ENCODE measurements at regions not wholly inside any gene's neighbourhood (a gene's known extent, or its start where the extent isn't known, plus 50 kb on each side); places are given as distances from the start of the nearest gene placed in this dataset.

DNA sequence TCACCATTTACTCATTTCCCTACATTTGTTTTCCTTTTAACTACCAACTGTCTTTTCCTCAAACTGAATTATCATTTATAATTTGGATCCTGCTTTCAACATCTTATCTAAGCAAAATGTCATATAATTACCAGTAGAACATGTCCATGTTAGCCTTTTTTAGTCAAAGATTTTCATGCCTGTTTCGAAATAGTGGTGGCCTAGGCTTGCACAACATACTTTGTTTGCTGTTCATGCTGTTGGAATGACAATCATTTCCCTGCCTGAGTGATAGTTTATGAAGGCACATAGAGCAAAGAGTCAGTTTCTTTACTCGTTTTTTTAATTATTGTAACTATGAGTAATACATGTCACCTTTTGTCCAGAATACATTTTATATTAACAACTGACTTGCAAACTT lies 144.3 kb upstream of the ANO3 start:
- TF ChIP-seq, protein P1, sequence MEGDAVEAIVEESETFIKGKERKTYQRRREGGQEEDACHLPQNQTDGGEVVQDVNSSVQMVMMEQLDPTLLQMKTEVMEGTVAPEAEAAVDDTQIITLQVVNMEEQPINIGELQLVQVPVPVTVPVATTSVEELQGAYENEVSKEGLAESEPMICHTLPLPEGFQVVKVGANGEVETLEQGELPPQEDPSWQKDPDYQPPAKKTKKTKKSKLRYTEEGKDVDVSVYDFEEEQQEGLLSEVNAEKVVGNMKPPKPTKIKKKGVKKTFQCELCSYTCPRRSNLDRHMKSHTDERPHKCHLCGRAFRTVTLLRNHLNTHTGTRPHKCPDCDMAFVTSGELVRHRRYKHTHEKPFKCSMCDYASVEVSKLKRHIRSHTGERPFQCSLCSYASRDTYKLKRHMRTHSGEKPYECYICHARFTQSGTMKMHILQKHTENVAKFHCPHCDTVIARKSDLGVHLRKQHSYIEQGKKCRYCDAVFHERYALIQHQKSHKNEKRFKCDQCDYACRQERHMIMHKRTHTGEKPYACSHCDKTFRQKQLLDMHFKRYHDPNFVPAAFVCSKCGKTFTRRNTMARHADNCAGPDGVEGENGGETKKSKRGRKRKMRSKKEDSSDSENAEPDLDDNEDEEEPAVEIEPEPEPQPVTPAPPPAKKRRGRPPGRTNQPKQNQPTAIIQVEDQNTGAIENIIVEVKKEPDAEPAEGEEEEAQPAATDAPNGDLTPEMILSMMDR (IDR thresholded peaks at IDR 0.05; ENCODE audit: insufficient read depth, low read length): no peak
- TF ChIP-seq GABPA (IDR thresholded peaks at IDR 0.05; ENCODE audit: low read depth) (no peak), POLR2AphosphoS5 (IDR thresholded peaks at IDR 0.05; ENCODE audit: low read depth) (no peak)
- TF ChIP-seq, protein P2, sequence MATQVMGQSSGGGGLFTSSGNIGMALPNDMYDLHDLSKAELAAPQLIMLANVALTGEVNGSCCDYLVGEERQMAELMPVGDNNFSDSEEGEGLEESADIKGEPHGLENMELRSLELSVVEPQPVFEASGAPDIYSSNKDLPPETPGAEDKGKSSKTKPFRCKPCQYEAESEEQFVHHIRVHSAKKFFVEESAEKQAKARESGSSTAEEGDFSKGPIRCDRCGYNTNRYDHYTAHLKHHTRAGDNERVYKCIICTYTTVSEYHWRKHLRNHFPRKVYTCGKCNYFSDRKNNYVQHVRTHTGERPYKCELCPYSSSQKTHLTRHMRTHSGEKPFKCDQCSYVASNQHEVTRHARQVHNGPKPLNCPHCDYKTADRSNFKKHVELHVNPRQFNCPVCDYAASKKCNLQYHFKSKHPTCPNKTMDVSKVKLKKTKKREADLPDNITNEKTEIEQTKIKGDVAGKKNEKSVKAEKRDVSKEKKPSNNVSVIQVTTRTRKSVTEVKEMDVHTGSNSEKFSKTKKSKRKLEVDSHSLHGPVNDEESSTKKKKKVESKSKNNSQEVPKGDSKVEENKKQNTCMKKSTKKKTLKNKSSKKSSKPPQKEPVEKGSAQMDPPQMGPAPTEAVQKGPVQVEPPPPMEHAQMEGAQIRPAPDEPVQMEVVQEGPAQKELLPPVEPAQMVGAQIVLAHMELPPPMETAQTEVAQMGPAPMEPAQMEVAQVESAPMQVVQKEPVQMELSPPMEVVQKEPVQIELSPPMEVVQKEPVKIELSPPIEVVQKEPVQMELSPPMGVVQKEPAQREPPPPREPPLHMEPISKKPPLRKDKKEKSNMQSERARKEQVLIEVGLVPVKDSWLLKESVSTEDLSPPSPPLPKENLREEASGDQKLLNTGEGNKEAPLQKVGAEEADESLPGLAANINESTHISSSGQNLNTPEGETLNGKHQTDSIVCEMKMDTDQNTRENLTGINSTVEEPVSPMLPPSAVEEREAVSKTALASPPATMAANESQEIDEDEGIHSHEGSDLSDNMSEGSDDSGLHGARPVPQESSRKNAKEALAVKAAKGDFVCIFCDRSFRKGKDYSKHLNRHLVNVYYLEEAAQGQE (IDR thresholded peaks at IDR 0.05; ENCODE audit: insufficient replicate concordance, low read depth): no peak
